ENCODE measurements at regions not wholly inside any gene's neighbourhood (a gene's known extent, or its start where the extent isn't known, plus 50 kb on each side); places are given as distances from the start of the nearest gene placed in this dataset.
"Not testable (repeated sequence)": the region's sequence is repeated elsewhere in the genome, so short reads cannot be mapped to it uniquely, and the experiment has no call there.

DNA sequence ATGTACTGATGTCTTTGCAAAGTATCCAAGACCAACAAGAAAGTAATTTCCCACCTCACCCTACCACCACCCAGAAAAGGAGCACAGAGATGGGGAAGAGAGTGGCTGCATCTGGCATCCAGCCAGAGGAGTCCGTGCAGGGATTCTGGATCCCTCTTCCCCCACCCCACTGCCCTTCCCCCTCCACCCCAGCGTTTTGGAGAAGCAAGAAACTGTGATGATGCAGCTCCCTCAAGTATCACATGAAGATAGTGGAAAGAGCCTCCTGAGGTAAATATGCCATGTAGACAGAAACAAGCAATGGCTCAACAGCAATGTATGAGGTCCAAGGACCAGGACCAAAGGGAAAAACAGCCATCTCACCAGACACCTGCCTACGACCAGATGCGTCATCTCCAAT, 153.8 kb downstream of the DEPDC1B start:
- in situ Hi-C loops (cut with HindIII; ENCODE audit: low pct_unique_long_range_greater_than_20kb, low sequenced_read_pairs), result no loop called here
- no peak for DNase-seq (ENCODE audit: low read depth)

DNA sequence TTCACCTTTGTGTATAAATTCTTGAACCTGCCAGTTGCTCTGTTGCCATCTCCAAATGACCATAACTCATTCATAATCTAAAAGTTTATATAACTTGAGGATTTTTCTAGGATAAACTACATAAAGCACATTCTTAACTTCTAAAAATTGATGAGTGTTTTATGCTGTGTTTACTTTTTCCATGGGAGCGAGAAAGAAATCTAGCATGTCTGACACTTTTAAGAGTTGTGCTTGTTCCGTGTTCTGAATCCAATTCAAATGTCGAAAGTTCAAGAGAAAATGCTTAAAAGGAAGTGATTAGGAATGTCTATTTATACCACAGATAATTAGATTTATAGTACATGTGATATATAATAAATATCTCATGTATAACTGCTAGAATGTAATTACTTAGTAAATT, 154.4 kb downstream of the DEPDC1B start:
- no peak for DNase-seq (ENCODE audit: low read depth)
- in situ Hi-C loops (cut with HindIII; ENCODE audit: low pct_unique_long_range_greater_than_20kb, low sequenced_read_pairs), result no loop called here

DNA sequence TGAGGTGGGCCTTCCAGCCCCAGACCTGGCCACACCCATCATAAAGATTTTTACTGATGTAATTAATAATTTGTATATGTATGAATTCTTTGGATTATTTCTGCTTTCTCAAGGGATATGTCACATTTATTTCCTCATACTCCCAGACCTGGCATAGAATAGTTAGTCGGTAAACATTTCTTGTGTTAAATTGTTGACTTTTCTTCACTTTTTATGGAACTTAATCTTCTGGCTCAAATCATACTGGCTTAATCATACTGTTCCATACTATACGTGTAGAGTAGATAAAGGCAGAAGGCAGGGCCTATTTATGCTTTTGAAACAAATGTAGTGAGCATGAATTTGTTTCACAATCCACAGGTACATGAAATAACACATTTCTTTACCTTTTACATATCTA, 155.8 kb downstream of the DEPDC1B start:
- in situ Hi-C loops (cut with HindIII; ENCODE audit: low pct_unique_long_range_greater_than_20kb, low sequenced_read_pairs), result no loop called here
- DNase-seq (ENCODE audit: low read depth), result no peak

DNA sequence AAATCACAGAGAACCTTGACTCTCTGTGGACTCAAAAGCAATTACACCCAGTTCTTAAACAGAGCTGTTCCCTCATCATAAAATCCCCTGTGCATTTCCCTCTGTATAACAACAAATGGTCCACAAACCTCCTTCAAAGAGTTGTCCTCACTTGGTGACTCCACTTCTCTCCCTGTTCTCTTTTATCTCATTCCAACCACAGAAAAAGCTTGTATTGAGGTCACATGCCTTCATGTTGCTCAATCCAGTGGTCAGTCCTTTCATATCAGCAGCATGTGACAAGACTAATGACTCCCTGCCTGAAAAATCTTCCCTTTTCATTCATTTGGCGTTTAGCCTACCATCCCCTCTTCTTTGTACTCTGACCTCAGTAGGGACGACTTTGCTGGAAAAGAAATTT, 158.0 kb downstream of the DEPDC1B start:
- no peak for DNase-seq (ENCODE audit: low read depth)

DNA sequence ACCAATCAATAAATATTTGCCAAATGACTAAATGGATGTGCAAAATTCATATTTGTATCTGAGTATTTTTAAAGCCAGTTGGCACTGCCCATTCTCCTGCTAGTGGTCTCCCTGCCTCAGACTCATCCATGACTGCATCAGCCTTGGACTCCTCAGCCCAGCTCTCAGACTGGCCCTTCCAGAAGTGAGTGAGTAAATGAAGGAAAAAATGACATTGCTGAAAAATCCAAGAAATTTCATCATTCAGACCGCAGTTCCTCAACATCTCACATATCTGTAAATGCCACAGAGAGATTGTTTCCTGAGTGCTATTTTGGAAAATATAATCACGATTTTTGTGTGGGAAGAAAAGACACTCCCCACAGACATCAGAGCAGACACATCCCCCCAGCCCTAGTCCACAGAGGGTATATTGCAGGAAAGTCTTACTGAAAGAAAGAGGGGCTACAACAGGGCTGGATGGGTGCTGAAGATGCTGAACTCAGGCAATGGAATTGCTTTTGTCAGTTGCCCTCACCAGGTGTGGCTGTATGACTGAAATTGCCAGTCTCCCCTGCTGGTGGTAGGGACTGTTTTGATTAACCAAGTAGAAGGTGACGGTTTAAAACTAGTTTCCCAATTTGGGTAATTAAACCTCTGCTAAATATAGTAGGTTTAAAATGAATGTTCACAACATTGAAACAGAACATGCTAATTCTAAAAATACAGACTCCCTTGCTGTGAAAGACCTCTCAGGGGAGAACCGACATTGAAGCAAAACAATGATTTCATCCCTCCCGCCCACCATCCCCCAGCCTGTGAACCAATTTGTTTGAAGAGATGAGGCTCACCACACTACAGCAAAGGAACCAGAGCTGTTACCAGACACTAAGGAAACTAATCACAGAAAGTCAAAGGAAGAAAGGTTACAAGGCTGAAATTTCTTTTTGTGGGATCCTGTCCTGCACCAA, 158.8 kb downstream of the DEPDC1B start:
- in situ Hi-C loops (cut with HindIII; ENCODE audit: low pct_unique_long_range_greater_than_20kb, low sequenced_read_pairs), result no loop called here
- no peak for DNase-seq (ENCODE audit: low read depth)

More for the DNA sequence above, 158.0 kb downstream of the DEPDC1B start:
- in situ Hi-C loops (cut with HindIII; ENCODE audit: low pct_unique_long_range_greater_than_20kb, low sequenced_read_pairs), result no loop called here

DNA sequence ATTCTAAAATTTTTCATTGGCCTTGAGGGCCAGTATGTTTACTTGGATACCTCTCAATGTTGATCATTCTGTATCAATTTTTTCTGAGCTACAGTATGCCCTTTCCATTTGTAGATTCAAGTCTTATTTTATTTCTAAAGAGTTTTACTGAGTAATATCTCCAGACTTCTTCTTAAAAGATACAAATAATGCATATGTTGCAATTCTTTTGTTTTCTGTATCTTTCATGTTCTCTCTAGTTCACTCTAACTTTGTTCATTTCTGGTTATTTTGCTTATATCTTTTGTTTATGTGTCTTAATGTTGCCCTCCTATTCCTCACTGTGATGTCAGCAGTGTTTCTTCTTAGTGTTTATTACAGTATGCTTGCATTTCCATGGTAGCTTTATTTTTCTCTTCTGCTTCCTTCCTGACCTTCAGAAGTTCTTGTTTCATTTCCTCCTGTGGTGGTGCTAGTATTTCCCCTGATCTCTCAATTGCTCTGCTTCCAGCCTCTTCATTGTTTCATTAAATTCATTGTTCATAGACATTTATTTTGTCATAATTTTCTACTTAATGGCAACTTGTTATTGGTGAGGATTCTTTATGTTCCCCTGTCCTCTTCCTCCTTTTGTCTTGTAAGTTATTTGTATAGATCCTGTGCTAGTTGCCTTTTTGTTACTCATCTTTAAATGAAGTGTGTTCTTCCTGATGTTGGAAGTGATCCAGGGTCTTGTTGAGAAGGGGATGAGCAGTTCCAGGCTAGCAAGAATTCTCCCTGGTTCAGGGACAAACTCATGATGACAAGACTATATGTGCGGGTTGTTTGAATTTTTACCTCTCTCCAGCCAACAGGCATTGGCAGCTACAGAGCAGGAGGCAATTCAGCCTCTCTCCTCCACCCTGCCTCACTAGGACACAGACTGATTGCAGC, 160.8 kb downstream of the DEPDC1B start:
- no peak for DNase-seq (ENCODE audit: low read depth)
- in situ Hi-C loops (cut with HindIII; ENCODE audit: low pct_unique_long_range_greater_than_20kb, low sequenced_read_pairs), result no loop called here

DNA sequence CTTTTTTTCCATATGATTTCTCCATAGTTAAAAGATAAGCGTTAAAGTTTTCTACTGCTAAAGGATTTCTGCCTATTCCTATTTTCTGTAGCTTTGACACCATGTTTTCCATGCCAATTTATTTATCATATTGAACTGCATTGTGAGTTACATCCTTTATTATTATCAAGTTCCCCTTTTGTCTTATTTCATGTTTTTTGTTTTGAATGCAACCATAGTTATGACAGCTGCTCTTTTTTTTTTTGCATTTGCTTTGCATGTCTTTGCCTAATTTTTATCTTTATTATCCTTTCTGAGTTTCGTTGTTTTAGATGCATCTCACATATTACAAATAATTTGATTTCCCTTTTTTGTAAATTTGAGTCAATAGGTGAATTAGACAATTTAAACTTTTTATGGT, 161.5 kb downstream of the DEPDC1B start:
- in situ Hi-C loops (cut with HindIII; ENCODE audit: low pct_unique_long_range_greater_than_20kb, low sequenced_read_pairs), result no loop called here
- no peak for DNase-seq (ENCODE audit: low read depth)

DNA sequence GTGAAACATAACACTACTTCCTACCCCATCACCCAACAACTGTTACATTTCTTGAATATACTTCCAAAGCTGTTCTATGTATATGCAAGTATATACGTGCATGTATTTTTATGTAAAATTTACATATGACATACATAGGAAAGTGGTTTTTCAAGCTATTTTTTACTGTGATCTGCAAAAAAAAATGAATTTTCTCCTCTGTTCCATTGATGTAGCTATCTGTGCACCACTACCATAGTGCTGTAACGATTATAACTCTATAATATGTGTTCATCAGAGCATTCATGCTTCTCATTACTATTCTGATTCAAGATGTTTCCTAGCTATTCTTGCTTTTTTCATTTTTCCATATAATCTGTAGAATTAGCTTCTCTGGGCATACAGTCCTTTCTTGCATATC, 164.0 kb downstream of the DEPDC1B start:
- no peak for DNase-seq (ENCODE audit: low read depth)
- in situ Hi-C loops (cut with HindIII; ENCODE audit: low pct_unique_long_range_greater_than_20kb, low sequenced_read_pairs), result no loop called here

DNA sequence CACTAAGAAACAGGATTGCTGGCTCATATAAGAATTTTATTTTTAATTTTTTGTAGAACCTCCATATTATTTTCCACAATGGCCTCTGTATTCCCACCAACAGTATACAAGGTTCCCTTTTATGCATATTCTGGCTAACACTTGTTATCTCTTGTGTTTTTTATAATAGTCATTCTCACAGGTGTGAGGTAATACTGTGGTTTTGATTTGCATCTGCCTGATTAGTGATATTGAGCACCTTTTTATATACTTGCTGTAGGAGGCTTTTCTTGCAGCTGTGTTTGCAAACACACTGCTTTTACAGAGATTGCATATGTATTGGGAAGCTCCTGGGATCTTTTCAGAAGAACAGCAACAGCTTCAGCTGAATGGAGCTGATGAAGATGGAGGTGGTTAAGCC, 164.8 kb downstream of the DEPDC1B start:
- in situ Hi-C loops (cut with HindIII; ENCODE audit: low pct_unique_long_range_greater_than_20kb, low sequenced_read_pairs), result no loop called here
- no peak for DNase-seq (ENCODE audit: low read depth)

DNA sequence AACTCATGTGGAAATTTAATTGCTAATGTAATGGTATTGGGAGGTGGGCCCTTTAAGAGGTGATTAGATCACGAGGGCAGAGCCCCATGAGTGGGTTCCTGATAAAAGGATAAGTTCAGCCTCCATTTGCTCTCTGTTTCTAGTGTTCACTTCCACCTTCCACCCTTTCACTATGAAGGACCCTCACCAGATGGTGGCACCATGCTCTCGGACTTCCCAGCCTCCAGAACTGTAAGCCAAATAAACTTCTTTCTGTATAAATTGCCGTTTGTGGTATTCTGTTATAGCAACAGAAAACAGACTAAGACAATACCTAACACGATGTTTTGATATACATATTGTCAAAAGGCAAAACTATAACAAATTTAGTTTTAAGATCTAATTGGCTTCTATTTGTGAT, 166.2 kb downstream of the DEPDC1B start:
- in situ Hi-C loops (cut with HindIII; ENCODE audit: low pct_unique_long_range_greater_than_20kb, low sequenced_read_pairs), result no loop called here
- DNase-seq (ENCODE audit: low read depth), result no peak

DNA sequence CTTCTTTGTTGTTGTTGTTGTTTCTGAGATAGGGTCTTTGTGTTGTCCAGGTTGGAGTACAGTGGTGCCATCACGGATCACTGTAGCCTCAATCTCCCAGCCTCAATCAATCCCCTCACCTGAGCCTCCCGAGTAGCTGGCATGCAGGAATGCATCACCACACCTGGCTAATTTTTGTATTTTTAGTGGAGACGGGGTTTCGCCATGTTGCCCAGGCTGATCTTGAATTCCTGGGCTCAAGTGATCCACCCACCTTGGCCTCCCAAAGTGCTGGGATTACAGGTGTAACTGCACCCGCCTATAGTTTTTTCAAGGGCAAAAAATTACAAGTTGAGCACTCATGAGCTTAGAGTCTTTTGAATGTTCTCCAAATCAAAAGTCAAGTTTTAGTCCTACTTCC, 167.2 kb downstream of the DEPDC1B start:
- in situ Hi-C loops (cut with HindIII; ENCODE audit: low pct_unique_long_range_greater_than_20kb, low sequenced_read_pairs); DNase-seq (ENCODE audit: low read depth): not testable (repeated sequence)

DNA sequence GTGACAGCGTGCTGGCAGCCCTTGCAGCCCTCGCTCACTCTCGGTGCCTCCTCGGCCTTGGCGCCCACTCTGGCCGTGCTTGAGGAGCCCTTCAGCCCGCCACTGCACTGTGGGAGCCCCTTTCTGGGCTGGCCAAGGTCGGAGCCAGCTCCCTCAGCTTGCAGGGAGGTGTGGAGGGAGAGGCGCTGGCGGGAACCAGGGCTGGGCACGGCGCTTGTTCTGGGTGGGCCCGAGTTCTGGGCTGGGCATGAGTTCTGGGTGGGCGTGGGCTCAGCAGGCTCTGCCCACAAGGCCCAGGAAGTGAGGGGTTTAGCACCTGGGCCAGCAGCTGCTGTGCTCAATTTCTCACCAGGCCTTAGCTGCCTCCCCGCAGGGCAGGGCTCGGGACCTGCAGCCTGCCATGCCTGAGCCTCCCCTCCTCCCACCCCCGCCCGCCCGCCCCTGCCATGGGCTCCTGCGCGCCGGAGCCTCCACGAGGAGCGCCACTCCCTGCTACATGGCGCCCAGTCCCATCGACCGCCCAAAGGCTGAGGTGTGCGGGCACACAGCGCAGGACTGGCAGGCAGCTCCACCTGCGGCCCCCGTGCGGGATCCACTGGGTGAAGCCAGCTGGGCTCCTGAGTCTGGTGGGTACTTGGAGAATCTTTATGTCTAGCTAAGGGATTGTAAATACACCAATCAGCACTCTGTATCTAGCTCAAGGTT, 169.7 kb downstream of the DEPDC1B start:
- DNase-seq (ENCODE audit: low read depth); in situ Hi-C loops (cut with HindIII; ENCODE audit: low pct_unique_long_range_greater_than_20kb, low sequenced_read_pairs): not testable (repeated sequence)

DNA sequence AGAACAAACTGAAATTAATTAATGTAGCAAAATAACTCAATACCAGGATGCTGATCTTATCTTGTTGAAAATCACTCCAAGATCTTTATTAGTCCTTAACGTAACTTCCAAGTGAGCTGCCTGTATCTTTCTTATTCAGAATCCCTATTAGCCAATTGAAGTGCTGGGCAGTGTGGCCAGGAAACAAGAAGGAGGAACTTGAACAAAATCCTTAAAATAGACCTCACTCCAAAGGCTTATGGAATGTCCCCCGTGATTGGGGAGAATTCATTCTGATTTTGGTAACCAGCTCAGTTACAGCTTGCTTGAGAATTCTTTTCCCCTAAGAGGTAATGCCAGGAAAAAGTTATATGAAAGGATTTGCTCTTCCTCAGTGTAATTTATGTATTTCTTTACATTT, 171.0 kb downstream of the DEPDC1B start:
- in situ Hi-C loops (cut with HindIII; ENCODE audit: low pct_unique_long_range_greater_than_20kb, low sequenced_read_pairs), result no loop called here

DNA sequence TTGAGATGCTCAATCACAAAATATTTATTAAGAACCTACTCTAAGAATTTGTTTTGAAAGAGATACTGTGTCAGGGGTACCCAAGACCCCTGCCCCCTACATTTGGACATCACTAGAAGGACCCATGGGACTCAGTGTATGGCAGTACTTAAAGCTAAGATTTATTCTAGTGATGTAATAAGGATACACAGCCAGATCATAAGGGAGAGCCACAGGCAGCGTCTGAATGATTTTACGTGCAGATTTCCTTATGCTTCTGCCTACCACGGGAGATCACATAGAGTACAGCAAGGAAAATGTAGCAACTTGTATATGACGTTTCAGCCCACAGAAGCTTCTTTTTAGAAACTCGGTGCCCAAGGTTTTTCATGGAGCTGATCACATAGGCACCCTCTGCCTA, 172.9 kb downstream of the DEPDC1B start:
- no peak for DNase-seq (ENCODE audit: low read depth)

More for the DNA sequence above, 171.0 kb downstream of the DEPDC1B start:
- DNase-seq (ENCODE audit: low read depth), result no peak

DNA sequence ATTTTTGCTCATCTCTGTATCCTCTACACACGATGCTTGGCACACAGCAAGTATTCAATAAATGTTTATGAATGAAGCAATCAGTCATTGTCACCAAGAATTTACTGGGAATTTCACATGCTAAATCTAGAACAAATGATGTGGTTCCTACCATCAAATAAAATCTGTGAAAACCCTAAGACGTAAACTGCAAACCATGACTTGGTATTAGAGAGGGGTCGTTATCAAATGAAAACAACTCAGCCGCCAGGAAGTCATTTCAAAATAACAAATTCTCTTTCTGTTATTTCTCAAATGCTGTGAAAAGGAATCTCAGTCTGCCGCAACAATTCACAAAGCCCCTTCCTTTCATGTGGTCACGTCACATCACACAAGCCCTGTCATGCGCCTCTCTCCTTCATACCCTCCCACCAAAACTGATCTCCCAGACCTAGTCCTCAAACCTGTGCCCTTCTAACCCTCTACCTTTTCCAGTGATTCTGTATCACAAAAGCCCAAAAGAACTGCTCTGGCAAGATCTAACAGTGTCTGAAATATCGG, 173.6 kb downstream of the DEPDC1B start:
- in situ Hi-C loops (cut with HindIII; ENCODE audit: low pct_unique_long_range_greater_than_20kb, low sequenced_read_pairs), result no loop called here
- DNase-seq (ENCODE audit: low read depth), result no peak

More for the DNA sequence above, 172.9 kb downstream of the DEPDC1B start:
- in situ Hi-C loops (cut with HindIII; ENCODE audit: low pct_unique_long_range_greater_than_20kb, low sequenced_read_pairs), result no loop called here

DNA sequence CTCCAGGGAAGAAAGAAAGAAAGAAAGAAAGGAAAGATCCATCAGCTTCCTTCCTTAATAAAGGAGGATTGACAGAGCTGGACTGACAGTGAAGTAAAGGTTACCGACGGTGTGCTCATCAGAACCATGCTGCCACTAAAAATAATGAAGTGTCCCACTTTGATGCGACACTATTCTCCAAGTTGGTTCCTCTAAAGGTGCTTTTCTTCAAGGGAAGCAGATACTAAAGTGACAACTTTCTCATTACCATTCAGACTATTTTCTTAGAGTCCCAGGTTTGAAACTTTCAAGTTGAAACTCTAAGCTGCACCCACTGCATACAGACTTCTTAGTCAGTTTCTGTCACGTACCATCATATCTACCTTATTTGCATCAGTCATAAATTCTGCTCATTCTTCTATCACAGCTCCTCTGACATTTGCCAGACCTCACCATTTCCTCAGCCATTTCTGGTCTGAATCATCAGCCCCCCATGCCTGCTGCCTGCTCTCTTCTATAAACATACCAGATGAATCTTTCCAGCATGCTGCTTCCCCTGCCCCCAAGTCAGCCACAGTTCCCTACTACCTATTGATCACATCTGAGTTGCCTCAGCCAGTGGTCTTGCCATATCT, 177.6 kb downstream of the DEPDC1B start:
- in situ Hi-C loops (cut with HindIII; ENCODE audit: low pct_unique_long_range_greater_than_20kb, low sequenced_read_pairs), result no loop called here
- no peak for DNase-seq (ENCODE audit: low read depth)

DNA sequence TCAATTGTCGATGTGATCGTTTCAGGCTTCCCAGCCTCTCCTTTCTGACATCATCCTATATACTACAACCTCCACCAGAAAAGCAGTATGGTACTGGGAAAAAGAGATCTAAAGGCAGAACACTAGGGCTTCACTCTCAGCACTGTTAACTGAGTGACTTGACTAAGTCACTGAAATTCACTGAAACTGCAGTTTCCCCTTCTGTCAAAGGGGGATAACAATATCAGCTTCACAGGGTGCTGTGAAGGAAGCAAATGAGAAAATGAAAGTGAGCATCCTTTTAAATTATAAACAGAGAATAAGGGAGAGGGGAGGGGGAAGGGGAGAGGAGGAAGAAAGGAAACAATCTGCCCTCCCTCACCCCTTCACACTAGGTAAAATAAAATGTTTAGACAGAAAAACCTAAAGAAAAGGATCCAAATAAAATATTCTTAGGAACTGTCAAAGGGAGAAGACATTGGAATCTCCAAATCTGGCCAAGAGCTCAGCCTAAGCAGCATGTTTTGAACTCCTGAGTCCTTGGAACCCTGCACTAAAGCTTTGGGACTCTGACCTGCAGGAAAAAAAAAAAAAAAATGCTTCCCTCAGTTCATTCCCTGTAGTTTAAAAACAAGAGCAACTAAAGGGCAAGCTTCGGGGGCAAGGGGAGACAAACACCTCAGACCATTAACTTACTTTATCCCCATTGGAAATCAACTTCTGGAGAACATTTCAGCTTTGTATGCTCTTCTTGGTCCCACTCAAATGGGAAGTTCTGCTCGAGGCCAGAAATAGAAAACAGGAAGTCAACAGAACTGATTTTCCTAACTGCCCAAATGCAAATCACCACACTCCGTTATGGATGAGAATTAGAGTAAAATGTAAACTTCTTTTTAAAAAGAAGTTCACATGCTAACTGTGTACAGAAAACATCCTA, 178.3 kb downstream of the DEPDC1B start:
- no peak for DNase-seq (ENCODE audit: low read depth)
- in situ Hi-C loops (cut with HindIII; ENCODE audit: low pct_unique_long_range_greater_than_20kb, low sequenced_read_pairs), result no loop called here
